Activated T-cell treated with anti-CD3 and anti-CD28 coated beads, Interleukin-2, amount 50 U/mL, for 48 hours (primary cell): ENCODE measurements at regions not wholly inside any gene's neighbourhood (a gene's known extent, or its start where the extent isn't known, plus 50 kb on each side); places are given as distances from the start of the nearest gene placed in this dataset.
"Not testable (repeated sequence)": the region's sequence is repeated elsewhere in the genome, so short reads cannot be mapped to it uniquely, and the experiment has no call there.

Source experiments
- DNase-seq, 2 experiments: peaks; one replicate each; pipeline ENCODE4 v3.0.0-alpha.2; 2020

GRCh38 chr11:115665175-115665821 lies 161.1 kb upstream of the CADM1 start:
- no peak for DNase-seq

GRCh38 chr11:115664313-115664712 lies 160.1 kb upstream of the CADM1 start:
- no peak for DNase-seq

- DNase-seq = no peak
Measured at GRCh38 chr11:115663790-115664189, 159.6 kb upstream of the CADM1 start.

- DNase-seq = no peak
Measured at GRCh38 chr11:115660030-115660805, 156.0 kb upstream of the CADM1 start.

GRCh38 chr11:115659061-115659963 lies 155.1 kb upstream of the CADM1 start:
- DNase-seq = no peak

- no peak for DNase-seq
Measured at GRCh38 chr11:115657586-115657985, 153.4 kb upstream of the CADM1 start.

- DNase-seq = no peak
Measured at GRCh38 chr11:115656669-115657068, 152.5 kb upstream of the CADM1 start.

GRCh38 chr11:115656041-115656440 lies 151.8 kb upstream of the CADM1 start:
- no peak for DNase-seq

- DNase-seq = no peak
Measured at GRCh38 chr11:115654792-115655191, 150.6 kb upstream of the CADM1 start.

- DNase-seq = no peak
Measured at GRCh38 chr11:115653926-115654325, 149.7 kb upstream of the CADM1 start.

- no peak for DNase-seq
Measured at GRCh38 chr11:115653076-115653475, 148.9 kb upstream of the CADM1 start.

GRCh38 chr11:115652496-115652895 lies 148.3 kb upstream of the CADM1 start:
- DNase-seq = no peak

GRCh38 chr11:115652094-115652493 lies 147.9 kb upstream of the CADM1 start:
- no peak for DNase-seq

- no peak for DNase-seq
Measured at GRCh38 chr11:115649461-115649860, 145.2 kb upstream of the CADM1 start.

- DNase-seq = no peak
Measured at GRCh38 chr11:115645631-115646317, 141.6 kb upstream of the CADM1 start.

- DNase-seq = no peak
Measured at GRCh38 chr11:115644856-115645255, 140.6 kb upstream of the CADM1 start.

- no peak for DNase-seq
Measured at GRCh38 chr11:115643549-115644270, 139.5 kb upstream of the CADM1 start.

GRCh38 chr11:115642660-115643059 lies 138.4 kb upstream of the CADM1 start:
- no peak for DNase-seq

GRCh38 chr11:115637599-115638241 lies 133.5 kb upstream of the CADM1 start:
- no peak for DNase-seq

GRCh38 chr11:115636753-115637527 lies 132.7 kb upstream of the CADM1 start:
- no peak for DNase-seq

- not testable (repeated sequence) for DNase-seq
Measured at GRCh38 chr11:115633977-115634376, 129.8 kb upstream of the CADM1 start.
